DMS153 treated with DMSO at 0.1 percent for 48 hours (cell line): ENCODE measurements at regions not wholly inside any gene's neighbourhood (a gene's known extent, or its start where the extent isn't known, plus 50 kb on each side); places are given as distances from the start of the nearest gene placed in this dataset.

ENCODE experiments used
- DNase-seq: peaks from one replicate; lab custom pipeline; 2025; ENCODE audit not compliant: unreplicated experiment; lab: John Stamatoyannopoulos, UW

GRCh38 chr2:240338274-240338673 is 97.2 kb upstream of the GPC1 start:
- DNase-seq, result no peak

- DNase-seq, result no peak
Observed at GRCh38 chr2:240339411-240340360, 95.8 kb upstream of the GPC1 start.

GRCh38 chr2:240340361-240340761 is 95.1 kb upstream of the GPC1 start:
- DNase-seq, result no peak

- DNase-seq, result no peak
Observed at GRCh38 chr2:240341064-240341463, 94.4 kb upstream of the GPC1 start.

- DNase-seq, result no peak
Observed at GRCh38 chr2:240343548-240343947, 91.9 kb upstream of the GPC1 start.

- no peak for DNase-seq
Observed at GRCh38 chr2:240344904-240345303, 90.6 kb upstream of the GPC1 start.

- no peak for DNase-seq
Observed at GRCh38 chr2:240346015-240346752, 89.3 kb upstream of the GPC1 start.

GRCh38 chr2:240346753-240347372 is 88.6 kb upstream of the GPC1 start:
- DNase-seq, result no peak

GRCh38 chr2:240347373-240347940 is 88.0 kb upstream of the GPC1 start:
- DNase-seq, result no peak

GRCh38 chr2:240347949-240348500 is 87.4 kb upstream of the GPC1 start:
- DNase-seq, result no peak

GRCh38 chr2:240348522-240348921 is 86.9 kb upstream of the GPC1 start:
- no peak for DNase-seq

GRCh38 chr2:240349133-240350005 is 86.1 kb upstream of the GPC1 start:
- DNase-seq, result no peak

GRCh38 chr2:240350006-240350355 is 85.5 kb upstream of the GPC1 start:
- DNase-seq, result no peak

GRCh38 chr2:240350696-240351087 is 84.8 kb upstream of the GPC1 start:
- no peak for DNase-seq

GRCh38 chr2:240351088-240351741 is 84.2 kb upstream of the GPC1 start:
- no peak for DNase-seq

GRCh38 chr2:240351826-240352426 is 83.5 kb upstream of the GPC1 start:
- DNase-seq, result no peak

- DNase-seq, result no peak
Observed at GRCh38 chr2:240353086-240353798, 82.2 kb upstream of the GPC1 start.

- no peak for DNase-seq
Observed at GRCh38 chr2:240353944-240354343, 81.5 kb upstream of the GPC1 start.
